ENCODE measurements at regions not wholly inside any gene's neighbourhood (a gene's known extent, or its start where the extent isn't known, plus 50 kb on each side); places are given as distances from the start of the nearest gene placed in this dataset.

DNA sequence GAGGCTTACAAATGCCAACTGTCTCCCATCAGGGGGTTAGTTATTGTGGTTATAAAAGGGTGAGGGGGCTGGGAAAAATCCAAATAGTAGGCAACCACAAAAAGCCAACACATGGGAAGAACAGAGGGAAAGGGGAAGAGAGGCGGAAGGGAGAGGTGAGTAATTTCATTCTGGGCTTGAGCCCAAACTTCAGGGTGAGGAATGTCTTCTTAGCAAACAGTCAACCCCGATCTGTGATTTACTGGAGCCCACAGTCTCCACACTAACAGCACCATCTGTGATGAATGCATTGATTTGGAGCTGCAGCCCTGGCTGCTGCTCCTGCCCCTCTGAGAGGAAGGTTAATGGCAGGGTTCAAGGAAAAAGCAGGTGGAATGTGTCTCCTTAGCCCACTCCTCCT is 162.2 kb upstream of the GPR101 start:
- TF ChIP-seq, protein P1, sequence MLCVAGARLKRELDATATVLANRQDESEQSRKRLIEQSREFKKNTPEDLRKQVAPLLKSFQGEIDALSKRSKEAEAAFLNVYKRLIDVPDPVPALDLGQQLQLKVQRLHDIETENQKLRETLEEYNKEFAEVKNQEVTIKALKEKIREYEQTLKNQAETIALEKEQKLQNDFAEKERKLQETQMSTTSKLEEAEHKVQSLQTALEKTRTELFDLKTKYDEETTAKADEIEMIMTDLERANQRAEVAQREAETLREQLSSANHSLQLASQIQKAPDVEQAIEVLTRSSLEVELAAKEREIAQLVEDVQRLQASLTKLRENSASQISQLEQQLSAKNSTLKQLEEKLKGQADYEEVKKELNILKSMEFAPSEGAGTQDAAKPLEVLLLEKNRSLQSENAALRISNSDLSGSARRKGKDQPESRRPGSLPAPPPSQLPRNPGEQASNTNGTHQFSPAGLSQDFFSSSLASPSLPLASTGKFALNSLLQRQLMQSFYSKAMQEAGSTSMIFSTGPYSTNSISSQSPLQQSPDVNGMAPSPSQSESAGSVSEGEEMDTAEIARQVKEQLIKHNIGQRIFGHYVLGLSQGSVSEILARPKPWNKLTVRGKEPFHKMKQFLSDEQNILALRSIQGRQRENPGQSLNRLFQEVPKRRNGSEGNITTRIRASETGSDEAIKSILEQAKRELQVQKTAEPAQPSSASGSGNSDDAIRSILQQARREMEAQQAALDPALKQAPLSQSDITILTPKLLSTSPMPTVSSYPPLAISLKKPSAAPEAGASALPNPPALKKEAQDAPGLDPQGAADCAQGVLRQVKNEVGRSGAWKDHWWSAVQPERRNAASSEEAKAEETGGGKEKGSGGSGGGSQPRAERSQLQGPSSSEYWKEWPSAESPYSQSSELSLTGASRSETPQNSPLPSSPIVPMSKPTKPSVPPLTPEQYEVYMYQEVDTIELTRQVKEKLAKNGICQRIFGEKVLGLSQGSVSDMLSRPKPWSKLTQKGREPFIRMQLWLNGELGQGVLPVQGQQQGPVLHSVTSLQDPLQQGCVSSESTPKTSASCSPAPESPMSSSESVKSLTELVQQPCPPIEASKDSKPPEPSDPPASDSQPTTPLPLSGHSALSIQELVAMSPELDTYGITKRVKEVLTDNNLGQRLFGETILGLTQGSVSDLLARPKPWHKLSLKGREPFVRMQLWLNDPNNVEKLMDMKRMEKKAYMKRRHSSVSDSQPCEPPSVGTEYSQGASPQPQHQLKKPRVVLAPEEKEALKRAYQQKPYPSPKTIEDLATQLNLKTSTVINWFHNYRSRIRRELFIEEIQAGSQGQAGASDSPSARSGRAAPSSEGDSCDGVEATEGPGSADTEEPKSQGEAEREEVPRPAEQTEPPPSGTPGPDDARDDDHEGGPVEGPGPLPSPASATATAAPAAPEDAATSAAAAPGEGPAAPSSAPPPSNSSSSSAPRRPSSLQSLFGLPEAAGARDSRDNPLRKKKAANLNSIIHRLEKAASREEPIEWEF (IDR thresholded peaks at IDR 0.05; ENCODE audit: insufficient replicate concordance, low read depth, low read length): no peak
- no peak for TF ChIP-seq LARP7 (IDR thresholded peaks at IDR 0.05)
- no peak for TF ChIP-seq SIN3A (IDR thresholded peaks at IDR 0.05; ENCODE audit: low read depth, low read length)
- TF ChIP-seq POLR2AphosphoS2 (IDR thresholded peaks at IDR 0.05; ENCODE audit: low read depth, low read length): no peak
- no peak for TF ChIP-seq BACH1 (IDR thresholded peaks at IDR 0.05; ENCODE audit: borderline replicate concordance)
- TF ChIP-seq, protein P2, sequence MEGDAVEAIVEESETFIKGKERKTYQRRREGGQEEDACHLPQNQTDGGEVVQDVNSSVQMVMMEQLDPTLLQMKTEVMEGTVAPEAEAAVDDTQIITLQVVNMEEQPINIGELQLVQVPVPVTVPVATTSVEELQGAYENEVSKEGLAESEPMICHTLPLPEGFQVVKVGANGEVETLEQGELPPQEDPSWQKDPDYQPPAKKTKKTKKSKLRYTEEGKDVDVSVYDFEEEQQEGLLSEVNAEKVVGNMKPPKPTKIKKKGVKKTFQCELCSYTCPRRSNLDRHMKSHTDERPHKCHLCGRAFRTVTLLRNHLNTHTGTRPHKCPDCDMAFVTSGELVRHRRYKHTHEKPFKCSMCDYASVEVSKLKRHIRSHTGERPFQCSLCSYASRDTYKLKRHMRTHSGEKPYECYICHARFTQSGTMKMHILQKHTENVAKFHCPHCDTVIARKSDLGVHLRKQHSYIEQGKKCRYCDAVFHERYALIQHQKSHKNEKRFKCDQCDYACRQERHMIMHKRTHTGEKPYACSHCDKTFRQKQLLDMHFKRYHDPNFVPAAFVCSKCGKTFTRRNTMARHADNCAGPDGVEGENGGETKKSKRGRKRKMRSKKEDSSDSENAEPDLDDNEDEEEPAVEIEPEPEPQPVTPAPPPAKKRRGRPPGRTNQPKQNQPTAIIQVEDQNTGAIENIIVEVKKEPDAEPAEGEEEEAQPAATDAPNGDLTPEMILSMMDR (IDR thresholded peaks at IDR 0.05 in 2 of 3, conservative IDR thresholded peaks at IDR 0.05 in 1 of 3; ENCODE audit: control insufficient read depth in 2 of 3, extremely low read depth in 1 of 3, insufficient read depth in 1 of 3, low read depth in 3 of 3, low read length in 3 of 3): no peak
- no peak for TF ChIP-seq EZH2 (IDR thresholded peaks at IDR 0.05; ENCODE audit: borderline replicate concordance, control insufficient read depth, low read depth, low read length)
- TF ChIP-seq YY1 (IDR thresholded peaks at IDR 0.05; ENCODE audit: low read depth, low read length): no peak
- no peak for TF ChIP-seq EP300 (IDR thresholded peaks at IDR 0.05; ENCODE audit: borderline replicate concordance in 1 of 2, control insufficient read depth in 1 of 2, low read depth in 2 of 2, low read length in 2 of 2)
